ENCODE measurements at regions not wholly inside any gene's neighbourhood (a gene's known extent, or its start where the extent isn't known, plus 50 kb on each side); places are given as distances from the start of the nearest gene placed in this dataset.
A peak's percentile ranks its signal among the peaks of the same experiment; 100 is the strongest.

DNA sequence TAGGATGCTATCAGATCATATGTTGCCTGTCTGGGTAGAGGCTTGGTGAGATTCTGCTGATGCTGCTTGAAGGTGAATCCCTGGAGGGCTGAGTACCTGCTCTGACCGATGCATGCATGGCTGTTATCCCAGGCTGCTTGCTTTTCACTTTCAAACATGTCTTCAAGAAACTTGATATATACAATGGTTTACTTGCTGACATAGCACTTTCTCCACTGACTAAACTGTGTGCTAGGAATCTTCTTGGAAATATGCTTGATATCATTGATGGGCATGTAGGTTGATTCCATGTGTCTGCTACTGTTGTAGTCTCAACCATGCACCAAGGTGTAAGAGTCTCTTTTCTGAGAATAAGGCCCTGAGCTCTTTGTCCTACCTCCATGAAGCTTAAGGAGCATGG lies 79.6 kb upstream of the WDR1 start:
- DNase-seq: no peak
- no peak for TF ChIP-seq GATA1 (IDR thresholded peaks at IDR 0.05; ENCODE audit: low read depth, low read length)
- no peak for TF ChIP-seq POLR2A (IDR thresholded peaks at IDR 0.05; ENCODE audit: low read length)

DNA sequence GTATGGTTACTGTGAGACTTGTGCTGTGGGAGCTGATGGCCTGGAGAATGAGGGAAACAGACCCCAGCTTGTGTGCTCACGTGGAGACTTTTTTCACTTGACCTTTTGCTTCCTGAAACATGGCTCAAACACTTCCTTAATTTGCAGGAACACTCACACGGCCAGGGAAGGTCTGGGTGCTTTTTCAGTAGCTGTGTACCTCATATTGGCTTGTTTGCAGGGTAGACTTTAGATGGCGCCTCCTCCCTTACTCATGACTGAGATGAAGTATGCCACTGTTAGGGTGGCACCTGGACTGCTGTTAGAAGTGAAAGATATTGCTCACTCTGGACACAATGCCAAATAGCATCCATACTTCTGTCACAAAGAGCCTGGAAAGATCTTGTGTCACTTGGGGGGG lies 75.7 kb upstream of the WDR1 start:
- no peak for TF ChIP-seq POLR2A (IDR thresholded peaks at IDR 0.05; ENCODE audit: low read length)
- no peak for TF ChIP-seq GATA1 (IDR thresholded peaks at IDR 0.05; ENCODE audit: low read depth, low read length)
- DNase-seq: no peak

DNA sequence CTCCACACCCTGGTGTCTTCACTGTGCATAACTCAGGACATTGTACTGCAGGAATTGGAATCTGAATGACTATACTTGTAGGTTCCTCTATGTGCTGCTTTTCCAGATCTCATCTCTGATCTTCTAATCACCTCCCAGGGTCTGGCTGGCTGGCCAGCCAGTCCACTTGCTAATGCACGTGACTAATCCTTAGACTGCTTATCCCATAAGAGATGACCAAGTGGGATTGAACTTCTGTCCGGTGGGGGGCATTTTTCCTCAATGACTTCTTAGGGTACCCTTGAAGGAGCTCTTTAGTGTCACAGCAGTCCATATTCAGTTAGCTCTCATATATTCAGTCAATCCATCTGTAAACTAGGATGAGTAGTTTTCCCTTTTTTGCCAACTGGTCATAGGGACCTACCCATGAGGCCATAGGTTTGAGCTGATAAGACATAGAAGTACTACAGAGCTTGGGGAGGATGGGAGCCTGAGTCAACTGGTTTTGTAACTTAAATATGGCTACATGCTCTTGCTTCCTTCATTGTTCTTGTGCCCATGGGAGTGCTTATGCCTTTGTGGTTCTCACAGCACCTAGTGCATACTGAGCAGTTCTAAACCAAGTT lies 71.9 kb upstream of the WDR1 start:
- DNase-seq: no peak
- TF ChIP-seq GATA1 (IDR thresholded peaks at IDR 0.05; ENCODE audit: low read depth, low read length): no peak

DNA sequence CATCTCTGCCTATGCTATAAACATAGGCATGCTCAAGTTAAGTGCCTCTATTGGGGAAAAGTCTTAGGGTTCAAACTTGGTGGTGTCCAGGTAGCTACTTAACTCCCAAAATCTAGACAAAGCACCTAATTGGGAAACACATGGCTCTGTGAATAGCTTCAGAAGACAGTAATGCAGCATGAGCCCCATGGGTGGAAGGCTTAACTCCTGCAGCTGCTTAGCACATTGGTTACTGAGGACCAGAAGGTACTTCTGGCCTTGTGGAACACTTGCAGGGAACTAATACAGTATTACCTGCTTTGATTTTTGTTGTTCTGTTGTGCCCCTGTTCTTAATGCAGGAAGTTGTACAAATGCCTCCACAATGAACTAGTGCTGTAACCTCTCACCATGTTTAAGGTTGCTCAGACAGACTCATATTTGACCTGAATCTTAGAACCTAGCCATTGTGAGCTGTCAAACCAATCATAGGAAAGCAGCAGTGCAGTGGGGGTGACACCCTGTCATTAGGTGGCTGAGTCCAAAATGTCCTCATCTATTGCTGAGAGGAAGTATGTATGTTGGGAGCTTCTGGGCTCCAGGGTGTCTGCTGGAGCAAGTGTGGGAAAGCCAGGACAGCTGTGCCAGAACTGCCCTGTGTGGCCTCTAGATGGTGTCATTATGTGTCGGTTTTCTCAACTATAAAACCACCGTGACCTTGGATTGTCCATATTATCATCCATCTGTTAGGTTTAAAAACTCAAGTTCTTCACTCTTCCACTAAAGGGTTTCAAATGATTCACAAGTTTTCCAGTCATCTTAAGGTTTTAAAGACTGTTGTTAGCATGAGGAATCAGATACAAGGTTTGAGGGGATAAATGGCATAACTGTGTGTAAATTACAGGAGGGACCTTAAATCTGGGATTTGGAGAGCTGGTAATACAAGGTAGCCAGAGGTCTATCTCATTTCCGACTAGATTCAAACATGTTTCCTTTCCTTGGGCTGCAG lies 69.9 kb upstream of the WDR1 start:
- DNase-seq: peak; percentile 32 to 45
- TF ChIP-seq POLR2A (IDR thresholded peaks at IDR 0.05; ENCODE audit: low read length): no peak
- no peak for TF ChIP-seq GATA1 (IDR thresholded peaks at IDR 0.05; ENCODE audit: low read depth, low read length)

DNA sequence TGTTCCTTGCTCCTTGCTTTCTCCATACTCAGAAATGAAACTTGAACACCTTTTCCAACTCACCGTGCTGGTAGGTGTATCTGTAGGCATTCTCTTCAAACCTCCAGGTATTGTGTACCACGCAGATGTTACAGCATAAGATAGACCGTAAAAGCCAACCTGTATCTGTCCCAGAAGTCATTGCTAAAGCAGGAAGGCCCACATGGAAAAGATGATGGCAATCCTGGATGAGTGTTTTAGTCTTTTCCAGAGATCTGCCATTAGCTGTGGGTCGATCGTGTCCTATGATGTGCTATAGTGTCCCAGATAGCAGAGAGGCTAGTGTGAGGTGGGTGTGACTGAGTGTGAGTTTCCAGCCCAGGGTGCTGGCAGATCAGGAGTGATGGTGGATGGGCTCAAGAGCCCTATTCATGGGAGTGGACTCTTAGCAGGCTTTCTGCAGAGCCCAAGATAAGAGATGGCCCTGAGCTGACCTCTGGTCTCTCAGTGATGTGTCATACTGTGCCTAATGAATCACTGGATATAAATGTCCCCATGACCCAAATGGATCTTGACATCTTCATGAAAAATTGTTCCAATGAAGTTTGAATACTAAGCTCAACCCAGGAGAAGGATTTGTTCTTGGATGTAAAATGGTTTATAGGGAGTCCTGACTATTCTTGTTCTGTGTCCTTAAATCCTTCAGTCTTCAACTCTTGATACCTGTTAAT lies 69.1 kb upstream of the WDR1 start:
- DNase-seq: peak; percentile 58
- peak; percentile 40 for TF ChIP-seq POLR2A (IDR thresholded peaks at IDR 0.05; ENCODE audit: low read length)
- TF ChIP-seq GATA1 (IDR thresholded peaks at IDR 0.05; ENCODE audit: low read depth, low read length): no peak

DNA sequence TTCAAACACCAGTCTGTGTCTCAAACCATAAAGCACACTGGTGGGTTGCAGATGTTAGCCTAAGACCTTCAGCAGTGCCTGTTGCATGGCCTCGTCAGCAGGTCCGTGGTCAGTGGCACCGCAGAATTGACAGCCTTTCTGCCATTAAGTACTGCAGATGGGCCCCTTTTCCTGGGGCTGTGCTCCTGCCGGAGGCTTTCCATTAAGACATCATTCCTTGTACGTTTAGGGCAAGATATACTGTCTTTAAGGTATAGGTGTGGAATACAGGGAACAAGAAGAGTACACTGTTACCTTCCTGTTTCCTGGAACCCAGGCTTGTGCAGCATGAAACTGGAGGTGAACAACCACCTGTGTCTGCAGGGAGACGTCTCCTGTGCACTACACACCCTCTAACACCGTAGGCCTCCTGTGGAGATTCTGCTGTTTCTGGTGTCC lies 67.9 kb upstream of the WDR1 start:
- TF ChIP-seq GATA1 (IDR thresholded peaks at IDR 0.05; ENCODE audit: low read depth, low read length): no peak
- TF ChIP-seq POLR2A (IDR thresholded peaks at IDR 0.05; ENCODE audit: low read length): no peak
- peak in 1 of 2 experiments; percentile 28 for DNase-seq

DNA sequence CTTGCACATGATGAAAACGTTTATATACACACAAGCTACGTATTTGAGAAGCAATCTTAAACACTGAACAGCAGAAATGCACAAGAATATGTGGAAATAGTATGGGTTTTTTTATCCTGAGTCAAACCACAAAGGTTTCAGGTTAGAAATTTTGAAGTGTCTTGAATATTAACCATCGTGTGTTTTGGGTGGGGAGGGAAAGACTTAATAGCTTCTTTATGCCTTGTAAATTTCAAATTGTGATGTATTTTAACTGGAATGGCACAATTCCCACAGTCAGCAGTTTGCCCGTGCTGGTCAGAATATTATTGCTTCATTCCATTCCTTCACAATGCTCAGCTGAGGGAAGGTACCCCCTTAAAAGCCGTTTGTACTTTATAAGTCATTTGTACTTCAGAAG lies 67.4 kb upstream of the WDR1 start:
- TF ChIP-seq GATA1 (IDR thresholded peaks at IDR 0.05; ENCODE audit: low read depth, low read length) (no peak), POLR2A (IDR thresholded peaks at IDR 0.05; ENCODE audit: low read length) (no peak)
- DNase-seq: no peak

DNA sequence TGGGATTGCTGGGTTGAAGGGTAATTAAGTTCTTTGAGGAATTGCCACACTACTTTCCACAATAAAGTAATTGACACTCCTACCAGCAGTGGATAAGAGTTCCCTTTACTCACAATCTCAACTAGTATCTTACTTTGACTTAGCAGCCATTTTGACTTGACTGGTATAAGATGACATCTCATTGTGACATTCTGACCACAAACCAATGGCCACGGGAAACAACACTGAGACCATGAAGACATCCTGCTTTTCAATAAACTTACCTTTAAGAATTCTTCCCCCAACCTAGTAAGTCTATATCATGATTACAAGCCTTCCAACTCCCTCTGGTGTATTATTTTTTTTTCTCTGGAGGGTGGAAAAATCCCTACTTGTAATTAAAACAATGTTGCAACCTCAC lies 66.9 kb upstream of the WDR1 start:
- no peak for DNase-seq
- TF ChIP-seq POLR2A (IDR thresholded peaks at IDR 0.05; ENCODE audit: low read length) (no peak), GATA1 (IDR thresholded peaks at IDR 0.05; ENCODE audit: low read depth, low read length) (no peak)

DNA sequence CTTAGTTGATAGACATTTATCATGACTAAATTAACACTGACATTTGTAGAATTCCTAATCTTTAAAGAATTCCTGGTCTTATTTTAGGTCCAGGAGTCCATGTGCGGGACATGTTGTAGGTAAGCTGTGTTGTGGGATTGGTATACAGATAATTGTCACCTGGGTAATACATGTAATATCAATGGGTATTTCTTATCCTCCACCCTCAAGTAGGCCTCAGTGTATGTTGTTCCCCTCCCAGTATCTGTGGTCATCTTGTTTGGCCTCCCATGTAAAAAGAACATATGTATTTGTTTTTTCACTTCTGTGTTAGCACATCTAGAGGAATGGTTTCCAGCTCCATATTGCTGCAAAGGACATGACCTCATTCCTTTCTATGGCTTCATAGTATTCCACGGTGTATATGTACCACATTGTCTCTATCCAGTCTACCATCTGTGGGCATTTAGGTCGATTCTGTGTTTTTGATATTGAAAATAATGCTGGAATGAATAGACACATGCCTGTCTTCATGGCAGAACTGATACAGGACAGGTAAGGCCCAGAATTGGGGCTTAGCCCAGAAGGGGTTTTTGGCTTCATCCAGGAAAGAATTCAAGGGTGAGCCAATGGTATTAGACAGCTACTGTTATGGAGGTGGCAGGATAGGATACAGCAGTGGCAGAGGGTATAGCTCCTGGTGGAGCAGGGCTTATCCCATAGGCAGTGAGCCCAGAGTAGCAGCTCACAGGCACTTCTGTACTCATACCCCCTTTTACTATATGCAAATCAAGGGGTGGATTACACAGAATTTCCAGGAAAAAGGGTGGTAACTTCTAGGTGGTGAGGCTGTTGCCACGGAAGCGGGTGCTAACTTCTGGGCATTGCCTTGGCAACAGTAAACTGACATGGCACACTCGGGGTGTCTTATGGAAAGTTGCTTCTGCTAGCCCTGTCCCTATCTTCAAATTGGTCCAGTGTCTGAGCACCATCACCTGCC lies 66.1 kb upstream of the WDR1 start:
- peak; percentile 90 for TF ChIP-seq POLR2A (IDR thresholded peaks at IDR 0.05; ENCODE audit: low read length)
- TF ChIP-seq GATA1 (IDR thresholded peaks at IDR 0.05; ENCODE audit: low read depth, low read length): no peak
- DNase-seq: peak; percentile 91 to 93

DNA sequence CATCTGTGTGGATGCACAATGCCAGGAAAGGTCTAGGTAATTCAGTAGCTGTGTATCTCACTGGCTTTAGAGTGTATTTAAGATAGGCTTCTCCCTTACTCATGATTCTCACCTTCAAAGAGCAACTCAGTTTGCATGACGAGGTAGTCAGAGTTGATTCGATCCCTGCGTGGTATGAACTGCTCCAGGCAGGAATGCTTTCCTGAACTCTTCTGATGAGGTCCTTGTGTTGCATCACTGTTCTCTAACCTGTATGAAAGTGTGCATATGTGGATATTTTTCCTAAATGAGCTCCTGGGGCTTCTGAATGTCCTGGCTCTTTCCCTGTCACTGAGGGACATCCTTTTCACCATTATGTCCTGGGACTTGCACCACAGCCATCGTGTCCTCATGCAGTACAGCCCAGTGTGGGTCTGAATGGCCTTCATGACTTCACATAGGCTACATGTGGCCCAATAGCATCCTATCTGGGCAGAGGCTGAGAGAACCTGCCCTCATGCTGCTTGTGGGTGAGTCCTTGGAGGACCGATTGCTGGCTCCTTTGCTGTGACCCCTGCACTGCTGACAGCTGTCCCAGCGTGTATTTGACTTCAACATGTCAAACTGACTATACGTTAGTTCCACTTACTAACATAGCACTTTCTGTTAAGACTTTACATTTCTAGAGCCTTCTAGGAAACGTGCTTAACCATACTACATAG lies 65.3 kb upstream of the WDR1 start:
- TF ChIP-seq GATA1 (IDR thresholded peaks at IDR 0.05; ENCODE audit: low read depth, low read length): no peak
- TF ChIP-seq POLR2A (IDR thresholded peaks at IDR 0.05; ENCODE audit: low read length): no peak
- DNase-seq: peak; percentile 43 to 64

DNA sequence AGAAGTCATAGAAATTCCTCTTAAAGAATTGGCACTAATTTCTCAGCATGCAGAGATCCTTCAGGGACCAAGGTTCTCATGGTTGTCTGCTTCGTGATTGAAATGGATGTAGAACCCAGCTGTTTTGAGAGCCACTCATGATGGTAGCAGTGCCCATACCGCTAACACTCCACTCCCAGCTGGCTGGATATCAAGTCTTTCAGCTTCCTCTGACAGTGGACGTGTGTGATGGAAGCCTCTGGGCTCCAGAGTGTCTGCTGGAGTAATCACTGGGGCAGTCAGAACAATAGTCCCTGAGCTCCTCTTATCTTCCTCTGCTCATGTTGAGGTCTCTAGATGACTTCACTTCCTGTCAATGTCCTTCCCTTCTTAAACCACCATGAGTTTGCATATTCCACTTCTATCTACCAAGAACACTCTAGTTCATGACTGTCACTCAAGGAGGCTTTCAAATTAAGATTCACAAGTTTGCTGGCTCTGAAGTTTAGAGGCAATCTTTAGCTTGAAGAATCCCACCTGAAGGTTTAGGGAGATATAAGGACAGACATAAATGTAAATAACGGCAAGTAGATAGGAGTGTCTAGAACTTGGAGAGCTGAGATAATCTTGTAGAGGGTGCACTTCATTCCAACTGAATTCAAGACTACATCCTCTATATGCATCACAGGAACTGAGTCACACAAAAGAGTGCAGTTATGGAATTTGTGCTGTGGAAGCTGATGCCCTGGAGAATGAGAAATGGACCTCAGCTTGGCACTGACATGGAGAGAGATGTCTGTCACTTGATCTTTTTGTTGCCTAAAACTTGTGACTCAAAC lies 64.5 kb upstream of the WDR1 start:
- TF ChIP-seq GATA1 (IDR thresholded peaks at IDR 0.05; ENCODE audit: low read depth, low read length) (peak; percentile 85), POLR2A (IDR thresholded peaks at IDR 0.05; ENCODE audit: low read length) (peak; percentile 95)
- DNase-seq: peak; percentile 93 to 99

DNA sequence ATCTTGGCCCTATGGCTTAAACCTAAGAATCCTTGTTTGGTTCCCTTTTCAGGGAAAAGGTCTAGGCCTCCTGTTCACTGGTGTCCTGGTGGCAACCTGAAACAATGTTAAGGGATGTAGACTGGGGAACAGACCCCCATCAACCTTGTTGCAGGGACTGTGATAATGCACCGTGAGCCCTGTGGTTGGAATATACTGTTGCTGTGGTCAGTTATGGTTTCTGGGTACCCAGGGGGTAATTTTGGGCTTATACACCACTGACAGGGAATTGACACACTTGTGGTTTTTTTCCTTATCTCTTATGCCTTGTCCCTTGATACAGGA lies 64.0 kb upstream of the WDR1 start:
- TF ChIP-seq POLR2A (IDR thresholded peaks at IDR 0.05; ENCODE audit: low read length) (no peak), GATA1 (IDR thresholded peaks at IDR 0.05; ENCODE audit: low read depth, low read length) (no peak)
- DNase-seq: no peak
